Hematopoietic multipotent progenitor cell (in vitro differentiated cells): ENCODE measurements at regions not wholly inside any gene's neighbourhood (a gene's known extent, or its start where the extent isn't known, plus 50 kb on each side); places are given as distances from the start of the nearest gene placed in this dataset.
"Not testable (repeated sequence)": the region's sequence is repeated elsewhere in the genome, so short reads cannot be mapped to it uniquely, and the experiment has no call there.

ENCODE experiments used
- DNase-seq, 3 donors: peaks; one replicate each; pipeline ENCODE4 v3.0.0-alpha.2; 2011 to 2015; ENCODE audit warnings: low read depth in 2 of 3, low spot score in 2 of 3

DNA sequence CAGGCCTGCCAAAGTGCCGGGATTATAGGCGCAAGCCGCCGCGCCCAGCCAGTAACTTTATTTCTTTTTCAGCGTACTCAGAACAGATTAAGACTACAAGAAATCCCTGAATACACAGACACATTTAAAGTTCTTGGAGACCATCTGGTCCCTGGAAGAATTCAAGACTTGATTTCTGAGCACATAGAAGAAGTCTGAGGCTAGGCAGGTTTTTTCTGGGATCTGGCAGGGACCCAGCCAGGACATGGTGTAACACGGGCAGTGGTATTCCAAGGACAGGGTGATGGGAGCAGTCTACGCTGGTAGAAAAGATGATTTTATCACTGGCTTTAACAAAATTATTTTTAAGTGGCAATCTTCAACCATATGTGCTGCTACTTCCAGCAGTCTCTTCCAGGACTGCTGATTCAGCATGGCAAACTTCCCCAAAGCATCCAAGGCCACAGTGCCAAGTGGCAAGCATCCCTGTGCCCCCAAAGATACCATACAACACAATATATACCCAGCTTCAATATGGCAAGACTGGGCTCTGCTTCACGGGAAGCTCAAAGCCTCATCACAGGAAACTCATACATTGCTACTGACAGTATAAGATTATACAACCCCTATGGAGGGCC, 105.2 kb upstream of the OR5AK2 start:
- no peak for DNase-seq

DNA sequence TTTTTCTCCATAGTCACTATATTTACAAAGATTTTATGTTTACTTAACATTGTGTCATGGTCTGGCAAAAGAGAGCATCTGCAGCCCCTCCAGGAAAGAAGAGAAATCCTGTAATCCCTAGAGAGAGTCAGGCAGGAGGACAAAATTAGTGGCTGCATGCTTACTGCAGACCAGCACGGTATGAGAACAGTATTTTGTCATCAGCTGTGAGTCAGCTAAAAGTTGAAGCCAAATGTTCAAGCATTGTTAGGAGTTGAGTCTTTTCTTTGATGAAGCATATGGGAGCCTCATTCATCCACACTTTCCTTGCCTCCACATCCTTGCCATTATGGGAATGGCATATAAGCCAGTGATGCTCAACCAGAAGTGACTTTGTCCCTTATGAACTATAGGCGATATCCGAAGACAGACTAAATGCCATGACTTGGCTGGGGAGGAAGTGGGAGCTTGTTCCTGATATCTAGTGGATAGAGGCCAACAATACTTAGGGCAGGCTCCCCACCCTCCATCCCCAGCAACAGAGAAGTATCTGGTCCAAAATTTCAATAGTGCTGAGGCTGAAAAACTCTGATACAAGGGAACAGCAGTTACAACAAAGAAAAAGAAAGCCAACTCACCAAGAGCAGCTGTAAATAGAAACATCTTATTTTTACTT, 112.0 kb upstream of the OR5AK2 start:
- DNase-seq = no peak

DNA sequence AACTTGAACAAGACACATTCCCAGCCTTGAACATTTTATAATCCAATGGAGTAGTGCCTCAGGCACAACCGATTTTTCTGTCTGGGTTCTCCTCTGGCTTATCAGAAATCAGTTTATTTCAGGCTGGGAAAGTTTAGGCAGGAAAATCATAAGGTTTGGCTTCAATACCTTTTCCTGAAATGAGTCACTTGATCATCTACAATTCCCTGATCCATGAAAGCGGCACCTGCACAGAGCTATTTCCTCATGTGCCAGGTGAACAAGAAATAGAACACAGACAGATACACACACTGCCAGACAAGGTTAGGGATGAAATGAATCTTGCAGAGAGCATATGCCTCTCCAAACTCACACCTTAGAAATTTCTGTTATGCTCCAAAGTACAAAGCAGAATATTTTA, 106.7 kb upstream of the OR9G4 start:
- DNase-seq = no peak

DNA sequence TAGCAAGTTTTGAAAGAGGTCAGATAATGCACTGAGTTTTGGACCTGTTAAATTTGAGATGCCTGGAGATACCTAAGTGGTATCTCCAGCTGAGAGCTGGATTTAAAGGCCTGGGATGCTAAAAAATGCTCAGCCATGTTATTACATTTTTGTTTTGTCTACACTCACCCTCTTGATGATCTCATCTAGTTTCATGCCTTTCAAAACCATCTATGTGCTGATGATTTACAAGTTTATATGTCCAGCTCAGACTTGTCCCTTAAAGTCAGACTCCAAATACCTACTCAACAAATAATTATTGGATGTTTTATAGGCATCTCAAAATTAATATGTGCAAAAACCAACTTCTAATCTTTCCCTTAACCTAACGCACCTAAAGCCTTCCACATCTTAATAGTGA, 103.6 kb upstream of the OR9G4 start:
- DNase-seq = no peak

DNA sequence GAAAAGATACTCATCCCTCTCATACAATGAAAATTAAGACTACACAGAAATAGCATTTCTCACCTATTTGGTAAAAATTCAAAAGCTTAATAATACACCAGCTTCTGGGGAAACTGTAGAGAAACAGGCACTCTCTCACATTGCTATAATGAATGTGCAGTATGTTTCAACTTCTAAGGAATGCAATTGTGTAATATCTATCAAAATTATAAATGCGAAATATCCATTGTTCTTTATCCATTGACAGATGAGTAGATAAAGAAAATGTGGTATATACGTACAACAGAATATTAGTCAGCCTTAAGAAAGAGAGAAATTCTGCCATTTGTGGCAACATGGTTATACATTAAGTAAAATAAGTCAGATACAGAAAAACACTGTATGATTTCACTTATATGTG, 101.4 kb upstream of the OR9G4 start:
- no peak for DNase-seq

DNA sequence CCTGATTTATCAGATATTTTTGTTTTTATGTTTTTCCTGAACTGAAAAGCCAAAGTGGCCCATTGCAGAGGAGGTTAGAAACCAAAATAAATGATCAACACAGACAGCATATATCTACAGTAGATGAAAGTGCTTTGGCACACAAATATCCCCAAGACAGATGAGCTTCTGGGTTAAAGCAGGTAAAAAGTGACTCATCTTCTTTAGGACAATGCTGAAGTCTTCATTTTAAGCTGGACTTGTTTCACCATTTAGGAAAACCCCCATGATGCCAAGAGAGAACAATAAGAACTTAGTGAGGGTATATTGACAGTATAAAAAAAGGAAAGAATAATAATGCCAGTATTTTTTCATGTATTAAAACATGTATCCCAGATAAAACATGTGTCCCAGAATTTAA, 100.8 kb upstream of the OR9G4 start:
- no peak for DNase-seq

DNA sequence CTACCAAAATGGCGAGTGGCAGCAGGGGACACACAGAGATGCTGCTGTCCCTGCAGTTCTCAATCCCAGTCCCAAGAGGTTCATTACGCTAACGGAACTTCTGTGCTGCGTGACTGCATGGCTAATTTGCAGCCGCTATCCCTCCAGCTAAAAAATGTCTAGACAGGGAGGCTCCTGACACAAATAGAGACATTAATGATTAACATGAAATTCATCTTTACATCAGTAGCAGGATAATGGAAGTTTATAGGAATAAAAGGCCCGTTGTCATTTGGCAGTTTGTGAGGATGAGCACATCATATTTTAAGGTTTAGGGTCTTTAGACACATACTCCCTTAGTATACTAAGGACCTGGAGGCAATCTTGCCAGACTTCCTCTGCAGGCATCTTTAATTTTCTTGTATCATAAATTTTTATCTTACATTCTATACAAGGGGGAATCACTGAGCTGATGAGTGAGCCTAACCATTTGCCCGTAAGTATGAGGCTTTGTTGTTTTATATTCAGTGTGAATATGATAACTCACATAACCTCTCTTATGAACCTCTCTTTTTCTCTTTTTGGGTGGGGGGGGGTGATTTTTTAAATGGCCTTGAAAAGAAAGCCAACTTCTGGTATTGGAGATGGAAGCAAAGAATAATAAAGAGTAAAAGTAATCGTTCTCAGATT, 99.8 kb upstream of the OR9G4 start:
- DNase-seq = no peak

DNA sequence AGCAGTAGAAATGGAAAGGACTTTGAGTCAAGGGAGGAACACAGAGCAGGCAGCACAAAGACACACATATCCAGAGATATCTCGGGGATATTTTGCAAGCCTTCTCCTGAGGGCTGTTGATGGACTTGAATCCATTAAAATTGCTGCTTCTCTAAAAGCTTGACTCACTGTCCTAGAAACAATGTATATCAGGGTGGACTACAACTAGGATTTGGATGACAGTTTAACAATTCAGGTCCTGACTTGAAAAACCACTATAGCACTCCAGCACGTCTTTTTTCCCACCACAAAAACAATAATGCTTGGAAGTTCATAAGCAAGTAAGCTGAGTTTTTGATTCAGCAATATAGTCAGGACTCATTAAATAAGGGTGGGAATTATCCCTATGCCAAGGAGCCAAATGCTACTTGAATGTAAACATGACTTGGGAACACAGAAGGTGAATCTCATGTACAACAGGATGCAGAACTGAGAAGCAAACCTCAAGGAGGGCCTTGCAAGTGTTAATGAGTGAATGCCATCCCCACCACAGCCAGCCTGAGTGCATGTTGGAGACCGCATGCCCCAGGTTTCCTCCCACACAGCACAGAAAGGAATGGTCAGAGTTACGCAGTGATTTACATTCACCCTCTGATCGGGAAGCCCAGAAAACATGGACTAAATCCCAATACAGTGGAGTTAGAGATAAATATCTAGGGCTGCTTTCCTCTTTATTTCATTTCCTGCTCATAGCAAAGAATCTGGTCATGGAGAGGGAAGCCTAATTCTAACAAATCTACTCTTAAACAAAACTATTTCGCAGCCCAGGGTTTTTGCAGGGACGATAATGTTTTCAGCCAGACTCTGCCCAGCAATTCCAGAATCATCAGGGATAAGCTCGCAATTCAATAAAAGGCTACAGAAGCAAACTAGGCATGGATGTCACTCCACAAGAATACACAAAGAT, 98.4 kb upstream of the OR9G4 start:
- DNase-seq = no peak

DNA sequence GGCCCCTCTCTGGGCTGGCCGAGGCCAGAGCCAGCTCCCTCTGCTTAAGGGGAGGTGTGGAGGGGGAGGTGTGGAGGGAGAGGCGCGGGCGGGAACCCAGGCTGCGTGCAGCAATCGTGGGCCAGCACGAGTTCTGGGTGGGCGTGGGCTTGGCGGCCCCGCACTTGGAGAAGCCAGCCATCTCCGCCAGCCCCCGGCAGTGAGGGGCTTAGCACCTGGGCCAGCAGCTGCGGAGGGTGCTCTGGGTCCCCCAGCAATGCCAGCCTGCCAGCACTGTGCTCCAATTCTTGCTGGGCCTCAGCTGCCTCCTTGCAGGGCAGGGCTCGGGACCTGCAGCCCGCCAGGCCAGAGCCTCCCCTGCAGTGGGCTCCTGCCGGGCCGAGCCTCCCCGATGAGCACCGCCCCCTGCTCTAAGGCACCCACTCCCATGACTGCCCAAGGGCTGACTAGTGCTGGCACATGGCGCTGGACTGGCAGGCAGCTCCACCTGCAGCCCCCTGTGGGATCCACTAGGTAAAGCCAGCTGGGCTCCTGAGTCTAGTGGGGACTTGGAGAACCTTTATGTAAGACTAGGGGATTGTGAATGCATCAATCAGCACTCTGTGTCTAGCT, 96.7 kb upstream of the OR9G4 start:
- DNase-seq = no peak

DNA sequence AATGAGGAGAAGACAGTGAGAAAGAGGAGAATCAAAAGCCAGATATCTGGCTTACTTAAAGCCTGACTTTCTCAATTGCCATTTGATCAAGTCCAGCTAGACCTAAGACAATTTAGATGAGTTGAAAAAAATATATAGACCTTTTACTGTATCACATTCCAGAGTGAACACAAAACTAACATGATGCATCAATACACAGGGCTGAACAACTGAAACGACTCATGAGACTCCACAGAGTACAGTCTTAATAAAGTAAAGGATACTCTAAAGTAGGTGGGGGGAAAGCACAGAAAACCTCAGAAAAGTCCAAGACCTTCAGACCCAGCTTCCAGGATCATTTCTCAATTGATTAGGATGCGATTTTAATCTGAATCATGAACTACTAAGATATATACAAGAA, 95.3 kb upstream of the OR9G4 start:
- DNase-seq = no peak

DNA sequence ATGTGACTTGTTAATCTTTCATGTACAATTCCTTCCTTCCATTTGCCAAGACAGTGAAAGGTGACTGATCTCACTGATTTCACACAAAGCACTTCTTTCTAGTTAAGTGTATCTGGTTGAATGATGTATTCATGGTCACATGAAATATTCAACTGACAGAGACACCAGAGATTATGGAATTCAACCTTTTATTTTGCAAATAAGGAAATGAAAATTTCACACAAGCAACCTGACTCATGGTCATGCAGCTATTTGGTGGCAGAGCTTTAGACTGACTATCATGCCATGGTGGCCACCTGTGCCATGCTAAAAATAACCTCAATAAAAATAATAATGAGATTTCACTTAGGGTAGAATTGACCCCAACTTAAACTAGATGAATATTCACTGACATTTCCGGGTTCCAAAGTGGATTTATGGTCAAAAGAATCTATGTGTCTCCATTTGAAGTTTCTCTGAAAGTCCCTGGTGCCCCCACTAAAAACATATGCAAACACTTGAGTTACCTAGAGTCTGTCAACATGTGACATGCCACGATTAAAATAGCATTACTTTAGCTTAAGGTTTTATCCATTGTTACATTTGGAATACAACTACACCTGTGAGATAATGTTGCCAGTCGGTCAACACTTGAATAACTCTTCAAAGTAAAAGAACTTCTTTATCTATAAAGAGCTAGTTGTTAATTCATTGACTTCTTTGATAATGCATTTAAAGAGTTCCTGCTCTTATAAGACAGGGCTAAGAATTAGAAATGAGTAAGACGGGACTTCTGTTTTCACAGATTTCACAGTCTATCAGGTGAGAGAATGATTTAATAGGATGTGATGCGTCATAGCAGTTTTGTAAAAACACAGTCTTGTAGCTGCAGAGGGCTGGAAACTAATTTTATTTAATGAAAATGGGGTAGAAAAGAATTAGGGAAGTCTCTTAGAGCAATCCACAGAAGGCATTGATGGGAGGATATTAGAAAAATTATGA, 94.6 kb upstream of the OR9G4 start:
- DNase-seq = no peak

DNA sequence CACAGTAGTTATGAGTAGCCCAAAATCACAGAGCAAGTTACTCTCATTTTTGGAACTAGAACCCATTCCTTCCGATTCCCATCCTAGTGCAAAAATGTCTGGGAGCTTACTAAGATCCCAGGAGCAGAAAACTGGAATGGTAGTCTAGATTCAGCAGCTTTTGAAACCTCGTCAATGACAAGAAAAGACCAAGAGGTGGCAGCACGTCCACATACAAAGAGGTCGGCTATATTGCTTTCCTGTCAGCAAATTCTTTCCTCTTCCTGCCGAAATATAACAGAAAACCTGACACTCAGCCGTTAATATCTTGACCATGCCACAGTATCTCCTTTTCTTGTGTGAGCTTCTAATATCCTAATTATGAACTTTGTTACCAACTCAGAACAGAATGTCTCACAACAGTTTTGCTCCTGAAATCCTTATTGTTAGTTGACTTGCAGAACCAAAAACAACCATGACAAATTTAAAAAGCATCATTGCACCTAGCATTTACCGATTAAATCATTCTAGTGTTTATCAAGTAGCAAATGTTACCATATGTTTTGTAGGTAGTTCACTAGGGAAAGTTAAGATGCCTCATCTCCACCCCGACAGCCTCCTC, 92.8 kb upstream of the OR9G4 start:
- peak in 2 of 3 donors; percentile 30 to 59 for DNase-seq

DNA sequence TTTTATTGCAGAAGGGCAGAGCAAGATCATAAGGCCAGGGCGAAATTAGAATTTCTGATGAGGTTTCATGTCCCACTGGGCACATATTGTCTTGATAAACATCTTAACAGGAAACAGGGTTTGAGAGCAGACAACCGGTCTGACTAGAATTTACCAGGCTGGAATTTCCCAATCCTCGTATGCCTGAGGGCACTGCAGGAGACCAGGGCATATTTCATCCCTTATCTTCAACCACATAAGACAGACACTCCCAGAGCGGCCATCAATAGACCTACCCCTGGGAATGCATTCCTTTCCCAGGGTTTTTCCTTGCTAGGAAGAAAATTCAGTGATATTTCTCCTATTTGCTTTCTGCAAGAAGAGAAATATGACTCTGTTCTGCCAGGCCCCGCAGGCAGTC, 78.9 kb upstream of the OR9G4 start:
- not testable (repeated sequence) for DNase-seq

DNA sequence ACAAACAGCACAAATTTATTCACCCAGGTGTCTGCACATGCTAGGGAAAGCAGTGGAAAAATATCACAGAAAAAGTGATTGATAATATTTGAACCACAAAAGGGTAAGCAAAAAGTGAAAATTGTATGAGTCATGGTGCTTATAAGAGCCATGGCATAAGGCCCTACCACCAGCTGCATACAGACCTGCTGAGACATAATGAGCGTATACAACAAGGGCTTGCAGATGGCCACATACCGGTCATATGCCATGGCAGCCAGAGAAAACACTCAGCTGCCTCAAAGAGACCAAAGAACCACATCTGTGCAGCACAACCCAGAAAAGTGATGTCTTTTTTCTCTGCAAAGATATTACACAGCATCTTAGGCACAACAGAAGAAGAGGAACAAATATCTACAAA, 71.4 kb upstream of the OR9G4 start:
- DNase-seq = no peak

DNA sequence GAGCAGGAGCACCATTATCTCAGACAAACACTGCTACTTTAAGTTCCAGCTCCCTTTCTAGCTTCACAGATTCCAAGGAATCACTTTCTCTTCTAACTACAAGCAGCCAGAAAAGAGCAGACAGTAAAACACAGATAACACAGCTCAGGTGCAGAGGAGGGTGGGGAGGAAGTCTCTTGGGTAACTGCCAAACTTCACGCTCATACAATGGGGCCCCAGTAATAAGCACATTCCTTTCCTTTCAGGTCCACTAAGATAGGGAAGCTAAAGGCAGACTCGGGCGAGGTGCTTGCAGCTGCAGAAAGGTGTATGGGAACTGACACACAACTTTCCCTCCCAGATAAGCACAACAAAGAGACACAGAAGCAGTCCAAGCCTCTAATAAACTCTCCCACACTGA, 69.2 kb upstream of the OR9G4 start:
- no peak for DNase-seq

DNA sequence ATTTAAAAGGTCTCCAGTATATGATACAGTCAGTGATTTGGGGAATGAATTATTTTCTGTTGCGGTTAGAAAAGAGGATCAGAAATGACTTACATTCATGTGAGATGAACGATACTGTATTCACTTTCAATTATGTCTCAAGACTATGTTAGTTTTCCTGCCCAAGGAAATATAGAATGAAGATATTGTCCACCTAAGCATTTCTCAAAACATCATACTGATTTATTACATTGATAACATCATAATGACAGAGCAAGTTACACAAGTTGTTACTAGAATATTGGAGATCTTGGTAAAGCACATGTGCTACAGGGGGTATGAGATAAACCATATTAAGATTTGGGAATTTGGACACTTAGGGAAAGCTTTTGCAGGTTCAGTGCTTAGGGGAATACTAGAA, 67.8 kb upstream of the OR9G4 start:
- DNase-seq = no peak

DNA sequence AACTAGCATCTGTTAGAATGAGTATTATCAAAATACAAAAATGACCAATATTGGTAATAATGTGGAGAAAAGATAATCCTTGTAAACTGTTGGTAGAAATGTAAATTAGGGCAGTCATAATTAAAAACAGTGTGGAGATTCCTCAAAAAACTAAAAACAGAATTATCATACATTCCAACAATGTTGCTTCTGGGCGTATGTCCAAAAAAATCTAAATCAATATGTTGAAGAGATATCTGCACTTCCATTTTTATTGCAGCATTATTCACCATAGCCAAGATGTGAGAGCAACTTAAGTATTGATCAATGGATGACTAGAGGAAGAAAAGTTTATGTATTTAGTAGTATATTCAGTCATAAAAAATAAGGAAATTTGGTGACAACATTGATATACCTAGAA, 59.8 kb upstream of the OR9G4 start:
- no peak for DNase-seq

DNA sequence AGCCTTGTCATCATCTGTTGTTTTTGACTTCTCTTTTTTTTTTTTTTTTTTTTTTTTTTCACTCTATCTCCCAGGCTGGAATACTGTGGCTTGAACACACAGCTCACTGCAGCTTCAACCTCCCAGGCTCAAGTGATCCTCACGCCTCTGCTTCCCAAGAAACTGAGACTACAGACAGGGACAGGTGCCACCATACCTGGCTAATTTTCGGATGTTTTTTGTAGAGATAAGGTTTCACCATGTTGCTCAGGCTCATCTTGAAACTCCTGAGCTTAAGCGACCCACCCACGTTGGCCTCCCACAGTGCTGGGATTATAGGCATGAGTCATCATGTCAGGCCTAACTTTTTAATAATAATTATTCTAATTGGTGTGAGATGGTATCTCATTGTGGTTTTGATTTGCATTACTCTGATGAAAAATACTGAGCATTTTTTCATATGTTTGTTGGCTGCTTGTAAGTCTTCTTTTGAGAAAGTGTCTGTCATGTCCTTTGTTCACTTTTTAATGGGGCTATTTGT, 51.3 kb upstream of the OR9G4 start:
- DNase-seq = no peak
